C4-2B (cell line): ENCODE measurements at regions not wholly inside any gene's neighbourhood (a gene's known extent, or its start where the extent isn't known, plus 50 kb on each side); places are given as distances from the start of the nearest gene placed in this dataset.
"Not testable (repeated sequence)": the region's sequence is repeated elsewhere in the genome, so short reads cannot be mapped to it uniquely, and the experiment has no call there.

ENCODE experiments used
- ZFX ChIP-seq: fragments of 450-650 bp; IDR thresholded peaks from 2 replicates; pipeline ENCODE4 v1.6.1; 2017
- TF ChIP-seq, protein P1 (sequence below): fragments of 450-650 bp; conservative IDR thresholded peaks from 2 replicates; pipeline ENCODE4 v1.5.1; 2017; ENCODE audit warnings: mild to moderate bottlenecking

GRCh38 chr3:59230379-59230778 is 180.6 kb upstream of the CFAP20DC start:
- TF ChIP-seq, protein P1, sequence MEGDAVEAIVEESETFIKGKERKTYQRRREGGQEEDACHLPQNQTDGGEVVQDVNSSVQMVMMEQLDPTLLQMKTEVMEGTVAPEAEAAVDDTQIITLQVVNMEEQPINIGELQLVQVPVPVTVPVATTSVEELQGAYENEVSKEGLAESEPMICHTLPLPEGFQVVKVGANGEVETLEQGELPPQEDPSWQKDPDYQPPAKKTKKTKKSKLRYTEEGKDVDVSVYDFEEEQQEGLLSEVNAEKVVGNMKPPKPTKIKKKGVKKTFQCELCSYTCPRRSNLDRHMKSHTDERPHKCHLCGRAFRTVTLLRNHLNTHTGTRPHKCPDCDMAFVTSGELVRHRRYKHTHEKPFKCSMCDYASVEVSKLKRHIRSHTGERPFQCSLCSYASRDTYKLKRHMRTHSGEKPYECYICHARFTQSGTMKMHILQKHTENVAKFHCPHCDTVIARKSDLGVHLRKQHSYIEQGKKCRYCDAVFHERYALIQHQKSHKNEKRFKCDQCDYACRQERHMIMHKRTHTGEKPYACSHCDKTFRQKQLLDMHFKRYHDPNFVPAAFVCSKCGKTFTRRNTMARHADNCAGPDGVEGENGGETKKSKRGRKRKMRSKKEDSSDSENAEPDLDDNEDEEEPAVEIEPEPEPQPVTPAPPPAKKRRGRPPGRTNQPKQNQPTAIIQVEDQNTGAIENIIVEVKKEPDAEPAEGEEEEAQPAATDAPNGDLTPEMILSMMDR: not testable (repeated sequence)
- not testable (repeated sequence) for TF ChIP-seq ZFX
